A673 (cell line): ENCODE measurements at regions not wholly inside any gene's neighbourhood (a gene's known extent, or its start where the extent isn't known, plus 50 kb on each side); places are given as distances from the start of the nearest gene placed in this dataset.

ENCODE experiments used
- EZH2 ChIP-seq: fragments of 200-600 bp; sonication (generic); IDR thresholded peaks from 2 replicates; pipeline ENCODE4 v1.6.1; 2017; ENCODE audit warnings: borderline replicate concordance, low read depth, mild to moderate bottlenecking, mixed read lengths, antibody characterized with exemption, low read length; ENCODE audit not compliant: poor library complexity, severe bottlenecking
- TF ChIP-seq, protein P1 (sequence below): fragments of 300-800, 200-600 bp; sonication (generic); conservative IDR thresholded peaks from 2 replicates; pipeline ENCODE4 v1.5.1; 2017; ENCODE audit warnings: low read depth, mild to moderate bottlenecking, antibody characterized with exemption, low read length, moderate library complexity, mixed read lengths

DNA sequence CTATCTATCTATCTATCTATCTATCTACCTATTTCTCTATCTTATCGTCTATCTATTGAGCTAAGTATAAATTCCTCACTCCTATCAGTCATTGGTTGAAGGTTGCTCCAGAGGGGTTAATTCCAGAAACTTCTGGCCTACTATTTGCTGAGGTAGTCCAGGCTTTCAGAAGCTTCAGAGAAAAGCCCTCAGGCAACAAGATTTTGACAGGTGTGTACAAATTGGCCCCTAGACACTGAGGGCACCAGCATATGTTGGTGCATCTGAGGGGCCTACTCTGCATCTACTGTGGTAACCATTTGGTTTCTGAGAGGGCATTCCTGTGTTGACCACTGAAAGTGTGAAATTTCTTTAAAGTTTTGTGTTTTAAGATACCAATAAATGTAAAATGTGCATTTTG is 265.2 kb upstream of the B3GALT2 start:
- TF ChIP-seq, protein P1, sequence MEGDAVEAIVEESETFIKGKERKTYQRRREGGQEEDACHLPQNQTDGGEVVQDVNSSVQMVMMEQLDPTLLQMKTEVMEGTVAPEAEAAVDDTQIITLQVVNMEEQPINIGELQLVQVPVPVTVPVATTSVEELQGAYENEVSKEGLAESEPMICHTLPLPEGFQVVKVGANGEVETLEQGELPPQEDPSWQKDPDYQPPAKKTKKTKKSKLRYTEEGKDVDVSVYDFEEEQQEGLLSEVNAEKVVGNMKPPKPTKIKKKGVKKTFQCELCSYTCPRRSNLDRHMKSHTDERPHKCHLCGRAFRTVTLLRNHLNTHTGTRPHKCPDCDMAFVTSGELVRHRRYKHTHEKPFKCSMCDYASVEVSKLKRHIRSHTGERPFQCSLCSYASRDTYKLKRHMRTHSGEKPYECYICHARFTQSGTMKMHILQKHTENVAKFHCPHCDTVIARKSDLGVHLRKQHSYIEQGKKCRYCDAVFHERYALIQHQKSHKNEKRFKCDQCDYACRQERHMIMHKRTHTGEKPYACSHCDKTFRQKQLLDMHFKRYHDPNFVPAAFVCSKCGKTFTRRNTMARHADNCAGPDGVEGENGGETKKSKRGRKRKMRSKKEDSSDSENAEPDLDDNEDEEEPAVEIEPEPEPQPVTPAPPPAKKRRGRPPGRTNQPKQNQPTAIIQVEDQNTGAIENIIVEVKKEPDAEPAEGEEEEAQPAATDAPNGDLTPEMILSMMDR = no peak
- TF ChIP-seq EZH2 = no peak
